Transverse colon (tissue), 4 donors: ENCODE measurements at regions not wholly inside any gene's neighbourhood (a gene's known extent, or its start where the extent isn't known, plus 50 kb on each side); places are given as distances from the start of the nearest gene placed in this dataset.

Source experiments
- DNase-seq: peaks from one replicate; pipeline ENCODE4 v3.0.0-alpha.2; 2019
- H3K27ac ChIP-seq, 4 donors: fragments of 200-600 bp; sonication (generic); 2 replicates each; pipeline ENCODE4 v1.5.1; 2016 to 2018; ENCODE audit warnings: inconsistent platforms in 4 of 4
- H3K27me3 ChIP-seq: fragments of 200-600 bp; sonication (generic); 2 replicates; pipeline ENCODE4 v1.5.1; 2017; ENCODE audit warnings: inconsistent platforms
- H3K36me3 ChIP-seq, 4 donors: fragments of 200-600 bp; sonication (generic); 2 replicates each; pipeline ENCODE4 v1.5.1; 2017 to 2019; ENCODE audit warnings: inconsistent platforms in 4 of 4
- H3K4me1 ChIP-seq, 4 donors: fragments of 200-600 bp; sonication (generic); 2 replicates each; pipeline ENCODE4 v1.5.1; 2017 to 2020; ENCODE audit warnings: inconsistent platforms in 4 of 4
- H3K4me3 ChIP-seq, 4 donors: fragments of 200-600 bp; sonication (generic); 1 replicate in 1 of 4; 2 replicates in 3 of 4; pipeline versions ENCODE4 v1.5.1 to v1.6.1; 2017 to 2019; ENCODE audit warnings: inconsistent platforms in 4 of 4
- H3K9me3 ChIP-seq, 2 donors: fragments of 200-600 bp; sonication (generic); 2 replicates each; pipeline ENCODE4 v1.5.1; 2017 to 2019; ENCODE audit warnings: inconsistent platforms in 2 of 2
- EP300 ChIP-seq: sonication (generic); formaldehyde crosslinking; IDR thresholded peaks from one replicate; pipeline ENCODE4 v1.6.1; 2017; ENCODE audit warnings: antibody characterized with exemption, low read depth
- POLR2A ChIP-seq: fragments of 450-650 bp; IDR thresholded peaks from one replicate; pipeline ENCODE4 v1.6.1; 2016; ENCODE audit warnings: antibody characterized with exemption, mild to moderate bottlenecking, moderate library complexity
- POLR2AphosphoS5 ChIP-seq, 3 donors: sonication (generic); formaldehyde crosslinking; IDR thresholded peaks; one replicate each; pipeline ENCODE4 v1.6.1; 2016; ENCODE audit warnings: antibody characterized with exemption in 3 of 3
- WGBS, 2 donors: methylation state at CpG; one replicate each; pipeline ENCODE4 v1.1.5; 2018; ENCODE audit warnings: low coverage in 1 of 2; 5-methylcytosine and 5-hydroxymethylcytosine counted together
- in situ Hi-C, 4 donors: fragments of 200-750 bp; cut with MboI; loops; one replicate each; pipeline versions ENCODE4 v1.15.0 to v1.15.1; 2017; ENCODE audit warnings: low sequenced_read_pairs in 3 of 4, low pct_ligation_motif_present in 1 of 4, low pct_unique_long_range_greater_than_20kb in 1 of 4
- intact Hi-C: fragments of 100-400 bp; cut with DNase I; formaldehyde crosslinking; loops from one replicate; pipeline ENCODE4 v1.15.1; 2023; ENCODE audit warnings: low total_unique reads
- TF ChIP-seq, protein P1 (sequence below), 5 experiments: fragments of 200-600 bp in 3 of 5; fragments of 450-650 bp in 2 of 5; sonication (generic) in 3 of 5; IDR thresholded peaks; 1 replicate in 2 of 5; 2 replicates in 3 of 5; pipeline ENCODE4 v1.5.1; 2016 to 2017; ENCODE audit warnings: antibody characterized with exemption in 5 of 5, inconsistent platforms in 3 of 5, mild to moderate bottlenecking in 2 of 5, moderate library complexity in 1 of 5

DNA sequence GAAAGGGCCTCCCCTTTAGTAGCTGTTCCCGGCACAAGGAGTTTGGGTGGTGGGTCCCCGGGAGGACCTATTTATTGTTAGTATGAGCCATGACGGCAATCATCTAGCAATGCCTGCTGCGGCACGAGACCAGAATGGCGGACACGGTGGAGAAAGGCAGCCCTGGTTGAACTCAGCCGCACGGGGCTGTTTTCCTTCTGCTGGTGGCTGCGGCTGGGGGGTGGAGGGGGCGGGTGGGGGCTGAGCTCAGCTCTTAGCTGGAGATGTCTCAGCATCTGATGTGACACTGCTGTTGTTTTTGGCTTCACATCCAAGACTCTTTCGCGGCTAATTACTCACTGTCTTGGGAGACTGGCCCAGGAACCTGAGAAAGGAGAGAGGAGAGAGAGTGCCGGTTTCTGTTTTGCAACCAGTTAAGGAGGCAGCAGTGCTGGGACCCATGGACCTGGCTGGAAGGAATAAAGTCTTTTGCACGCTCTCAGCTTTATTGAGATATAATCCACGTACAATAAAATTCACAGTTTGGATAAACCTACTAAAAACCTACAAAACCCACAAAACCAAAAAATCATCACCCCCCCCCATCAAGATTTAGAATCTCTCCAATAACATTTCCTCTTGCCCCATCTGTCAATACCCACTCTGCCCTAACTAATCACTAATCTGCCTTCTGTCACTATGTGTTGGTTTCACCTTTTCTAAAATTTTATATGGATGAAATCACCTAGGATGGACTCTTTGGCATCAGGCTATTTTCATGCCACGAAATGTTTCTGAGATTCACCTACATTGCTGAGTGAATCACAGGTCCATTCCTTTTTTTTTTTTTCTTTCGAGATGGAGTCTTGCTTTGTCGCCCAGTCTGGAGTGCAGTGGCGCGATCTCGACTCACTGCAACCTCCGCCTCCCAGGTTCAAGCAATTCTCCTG, 81.8 kb upstream of the NEURL1B start:
- in situ Hi-C loops, result no loop called here
- H3K27ac ChIP-seq, result peak overlapping the region; percentile 72 to 89 (median 78)
- H3K36me3 ChIP-seq, result no peaks in the 10 kb centered on the region
- TF ChIP-seq POLR2AphosphoS5 (IDR thresholded peaks at IDR 0.05), result peak; percentile 52 to 83 (median 81)
- no peak for TF ChIP-seq POLR2A
- H3K4me3 ChIP-seq, result peak overlapping the region in 1 of 4 donors; percentile 12
- intact Hi-C loops, result loop anchor here (5.0 kb wide), 3 partner anchors 37 to 98 kb away; partner anchors contain the start of gene NEURL1B
- 75 to 83% methylated on average over 8 to 21 of the region's 23 CpGs for WGBS, 2 donors
- peaks cover 12 to 39% (median 14%) of the 10 kb centered on the region in 4 donors for H3K4me1 ChIP-seq
- no peaks in the 10 kb centered on the region for H3K9me3 ChIP-seq
- peak; percentile 59 for DNase-seq
- H3K27me3 ChIP-seq, result no peaks in the 10 kb centered on the region

DNA sequence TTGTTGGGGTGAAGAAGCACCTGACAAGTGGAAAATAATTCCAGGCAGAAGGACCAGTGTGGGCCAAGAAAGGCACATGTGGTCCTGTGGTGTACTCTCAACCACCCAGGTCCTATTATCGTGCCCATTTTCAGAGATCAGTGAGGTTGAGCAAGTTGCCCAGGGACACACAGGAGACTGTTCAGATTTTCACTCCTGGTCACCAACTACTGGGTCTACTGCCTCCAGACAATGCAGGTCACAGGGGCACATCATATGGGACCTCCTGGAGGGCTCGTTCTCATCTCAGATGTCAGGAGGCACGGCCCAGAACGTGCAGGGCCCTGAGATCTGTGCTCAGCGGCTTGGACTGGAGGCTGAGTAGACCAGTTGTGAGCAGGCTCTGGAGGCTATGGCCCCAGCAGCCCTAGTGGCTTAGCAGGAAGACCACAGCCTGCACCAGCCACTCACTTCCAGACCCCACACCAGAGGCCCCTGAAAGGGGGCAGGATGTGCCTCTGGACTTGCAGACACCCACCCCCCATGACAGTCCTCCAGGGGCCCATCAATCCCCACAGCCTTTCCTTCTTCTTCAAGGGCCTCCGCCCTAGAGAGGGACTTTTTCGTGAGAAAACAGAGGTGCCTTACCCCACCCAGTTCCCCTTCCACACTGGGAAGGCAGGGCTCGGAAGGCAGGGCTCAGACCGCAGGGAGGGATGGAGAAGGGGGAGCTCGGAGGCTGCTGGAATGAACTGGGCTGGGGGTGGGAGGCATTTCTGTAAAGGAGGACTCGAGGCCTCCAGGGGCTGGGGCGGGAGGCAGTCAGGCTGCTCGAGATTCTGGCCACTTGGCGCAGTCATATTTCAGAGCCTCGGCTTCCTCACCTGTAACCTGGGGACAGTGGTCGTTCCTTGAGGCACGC, 82.7 kb upstream of the NEURL1B start:
- Histone ChIP-seq H3K27ac (peak overlapping the region; percentile 72 to 89 (median 78)), H3K4me1 (peaks cover 12 to 35% (median 13%) of the 10 kb centered on the region in 4 donors), H3K27me3 (no peaks in the 10 kb centered on the region), H3K4me3 (peak overlapping the region in 1 of 4 donors; percentile 12), H3K36me3 (no peaks in the 10 kb centered on the region), H3K9me3 (no peaks in the 10 kb centered on the region)
- WGBS, 2 donors, result 79% methylated on average over 17 of the region's 17 CpGs; no CpG with 5 or more reads in 1 of the 2 donors
- in situ Hi-C loops (no loop called here), intact Hi-C loops (loop anchor here (5.0 kb wide), 3 partner anchors 36 to 99 kb away; partner anchors contain the start of gene NEURL1B)
- TF ChIP-seq, protein P1, sequence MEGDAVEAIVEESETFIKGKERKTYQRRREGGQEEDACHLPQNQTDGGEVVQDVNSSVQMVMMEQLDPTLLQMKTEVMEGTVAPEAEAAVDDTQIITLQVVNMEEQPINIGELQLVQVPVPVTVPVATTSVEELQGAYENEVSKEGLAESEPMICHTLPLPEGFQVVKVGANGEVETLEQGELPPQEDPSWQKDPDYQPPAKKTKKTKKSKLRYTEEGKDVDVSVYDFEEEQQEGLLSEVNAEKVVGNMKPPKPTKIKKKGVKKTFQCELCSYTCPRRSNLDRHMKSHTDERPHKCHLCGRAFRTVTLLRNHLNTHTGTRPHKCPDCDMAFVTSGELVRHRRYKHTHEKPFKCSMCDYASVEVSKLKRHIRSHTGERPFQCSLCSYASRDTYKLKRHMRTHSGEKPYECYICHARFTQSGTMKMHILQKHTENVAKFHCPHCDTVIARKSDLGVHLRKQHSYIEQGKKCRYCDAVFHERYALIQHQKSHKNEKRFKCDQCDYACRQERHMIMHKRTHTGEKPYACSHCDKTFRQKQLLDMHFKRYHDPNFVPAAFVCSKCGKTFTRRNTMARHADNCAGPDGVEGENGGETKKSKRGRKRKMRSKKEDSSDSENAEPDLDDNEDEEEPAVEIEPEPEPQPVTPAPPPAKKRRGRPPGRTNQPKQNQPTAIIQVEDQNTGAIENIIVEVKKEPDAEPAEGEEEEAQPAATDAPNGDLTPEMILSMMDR (IDR thresholded peaks at IDR 0.05), result no peak
- TF ChIP-seq EP300 (no peak), POLR2A (no peak), POLR2AphosphoS5 (IDR thresholded peaks at IDR 0.05) (no peak)
- DNase-seq, result no peak

DNA sequence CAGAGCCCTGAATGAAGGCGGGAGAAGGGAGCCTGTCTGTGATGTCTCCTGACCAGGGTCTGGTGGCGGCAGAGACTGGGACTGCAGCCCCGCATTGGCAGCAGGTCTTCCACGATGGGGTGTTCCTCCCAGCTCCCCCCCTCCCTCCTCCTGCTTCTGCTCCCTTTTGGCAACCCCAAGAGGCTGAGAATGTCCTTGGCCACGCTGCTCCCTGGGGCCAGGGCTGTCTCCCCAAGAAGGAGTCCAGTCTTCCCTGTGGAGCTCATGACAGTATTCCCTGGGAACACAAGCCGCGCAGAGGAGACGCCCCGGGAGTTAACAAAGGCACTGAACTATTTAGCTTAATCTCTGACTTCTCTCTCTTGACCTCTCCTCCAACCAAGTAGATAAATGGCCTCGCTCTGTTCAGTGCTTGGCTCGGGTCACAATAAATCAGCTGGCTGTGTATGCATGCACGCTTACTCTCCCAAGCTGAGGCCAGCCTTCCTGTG, 84.0 kb upstream of the NEURL1B start:
- no peak overlapping the region for H3K4me3 ChIP-seq
- peak; percentile 47 for DNase-seq
- intact Hi-C loops (loop anchor here (5.0 kb wide), 3 partner anchors 35 to 100 kb away; partner anchors contain the start of gene NEURL1B), in situ Hi-C loops (no loop called here)
- H3K9me3 ChIP-seq, result no peaks in the 10 kb centered on the region
- no peaks in the 10 kb centered on the region for H3K36me3 ChIP-seq
- peaks cover 12 to 35% (median 13%) of the 10 kb centered on the region in 4 donors for H3K4me1 ChIP-seq
- WGBS, 2 donors, result 70 to 76% methylated on average over 2 to 12 of the region's 12 CpGs
- no peaks in the 10 kb centered on the region for H3K27me3 ChIP-seq
- H3K27ac ChIP-seq, result peak overlapping the region; percentile 72 to 89 (median 78)
- TF ChIP-seq EP300, result no peak
- peak; percentile 45 to 74 (median 49) for TF ChIP-seq POLR2AphosphoS5 (IDR thresholded peaks at IDR 0.05)
- TF ChIP-seq POLR2A, result no peak
- TF ChIP-seq, protein P1 (IDR thresholded peaks at IDR 0.05), result peak in 2 of 5 experiments; percentile 23 to 41

DNA sequence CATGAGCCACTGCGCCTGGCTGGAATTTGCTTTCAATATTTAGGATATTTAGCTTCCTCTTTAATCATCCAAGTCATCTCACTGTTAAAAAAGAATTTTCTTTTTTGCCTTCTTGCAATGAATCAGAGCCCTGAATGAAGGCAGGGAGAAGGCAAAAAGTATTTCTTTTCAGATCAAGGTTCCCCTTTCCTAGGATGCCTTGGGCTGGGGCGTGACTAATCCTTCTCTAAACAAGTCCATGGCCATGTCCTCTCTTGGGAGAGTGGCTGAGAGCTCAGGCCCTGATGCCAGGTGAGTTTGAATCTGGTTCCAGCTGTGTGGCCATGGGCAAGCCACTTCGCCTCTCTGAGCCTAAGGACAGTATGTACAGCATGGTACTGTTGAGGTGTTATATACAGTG, 84.8 kb upstream of the NEURL1B start:
- H3K36me3 ChIP-seq, result no peaks in the 10 kb centered on the region
- no peak for TF ChIP-seq EP300
- TF ChIP-seq, protein P1 (IDR thresholded peaks at IDR 0.05), result no peak
- no peak for TF ChIP-seq POLR2A
- no peak for TF ChIP-seq POLR2AphosphoS5 (IDR thresholded peaks at IDR 0.05)
- WGBS, 2 donors, result 55 to 80% methylated on average over 1 to 3 of the region's 3 CpGs
- DNase-seq, result no peak
- H3K4me1 ChIP-seq, result peaks cover 12 to 35% (median 13%) of the 10 kb centered on the region in 4 donors
- H3K27ac ChIP-seq, result peak overlapping the region; percentile 72 to 89 (median 78)
- in situ Hi-C loops, result no loop called here
- no peak overlapping the region for H3K4me3 ChIP-seq
- intact Hi-C loops, result loop anchor here (5.0 kb wide), 3 partner anchors 34 to 101 kb away; partner anchors contain the start of gene NEURL1B
- H3K9me3 ChIP-seq, result no peaks in the 10 kb centered on the region
- H3K27me3 ChIP-seq, result no peaks in the 10 kb centered on the region
